HG03108 (cell line): ENCODE measurements at regions not wholly inside any gene's neighbourhood (a gene's known extent, or its start where the extent isn't known, plus 50 kb on each side); places are given as distances from the start of the nearest gene placed in this dataset.

ENCODE experiments used
- ATAC-seq: cut with Tn5 transposase; IDR thresholded peaks from one replicate; pipeline ENCODE4 v1.9.1; 2021; ENCODE audit warnings: moderate library complexity; ENCODE audit not compliant: unreplicated experiment

GRCh38 chr4:60250657-60251056 is 949.5 kb upstream of the ADGRL3 start:
- ATAC-seq = no peak

GRCh38 chr4:60259781-60260180 is 940.3 kb upstream of the ADGRL3 start:
- no peak for ATAC-seq

GRCh38 chr4:60266505-60266904 is 933.6 kb upstream of the ADGRL3 start:
- no peak for ATAC-seq

GRCh38 chr4:60296386-60296785 is 903.7 kb upstream of the ADGRL3 start:
- ATAC-seq = no peak

GRCh38 chr4:60313611-60314178 is 886.4 kb upstream of the ADGRL3 start:
- no peak for ATAC-seq

GRCh38 chr4:60314416-60314815 is 885.7 kb upstream of the ADGRL3 start:
- no peak for ATAC-seq

- no peak for ATAC-seq
These were observed 884.5 kb upstream of the ADGRL3 start for GRCh38 chr4:60315586-60315985.

GRCh38 chr4:60326735-60327134 is 873.4 kb upstream of the ADGRL3 start:
- no peak for ATAC-seq

GRCh38 chr4:60327651-60328050 is 872.5 kb upstream of the ADGRL3 start:
- no peak for ATAC-seq

- no peak for ATAC-seq
These were observed 855.2 kb upstream of the ADGRL3 start for GRCh38 chr4:60344908-60345307.

- no peak for ATAC-seq
These were observed 854.7 kb upstream of the ADGRL3 start for GRCh38 chr4:60345392-60345791.

GRCh38 chr4:60359746-60360367 is 840.3 kb upstream of the ADGRL3 start:
- no peak for ATAC-seq

GRCh38 chr4:60365176-60365575 is 835.0 kb upstream of the ADGRL3 start:
- ATAC-seq = no peak

GRCh38 chr4:60366661-60367060 is 833.5 kb upstream of the ADGRL3 start:
- ATAC-seq = no peak

- ATAC-seq = no peak
These were observed 831.1 kb upstream of the ADGRL3 start for GRCh38 chr4:60368986-60369385.

GRCh38 chr4:60378010-60378409 is 822.1 kb upstream of the ADGRL3 start:
- ATAC-seq = no peak

GRCh38 chr4:60384516-60384915 is 815.6 kb upstream of the ADGRL3 start:
- ATAC-seq = no peak

GRCh38 chr4:60389633-60390032 is 810.5 kb upstream of the ADGRL3 start:
- ATAC-seq = no peak

GRCh38 chr4:60396341-60397049 is 803.6 kb upstream of the ADGRL3 start:
- no peak for ATAC-seq

GRCh38 chr4:60400593-60400992 is 799.5 kb upstream of the ADGRL3 start:
- ATAC-seq = no peak

GRCh38 chr4:60404027-60404426 is 796.1 kb upstream of the ADGRL3 start:
- ATAC-seq = no peak

- no peak for ATAC-seq
These were observed 777.7 kb upstream of the ADGRL3 start for GRCh38 chr4:60422439-60422838.
